IMR-90 (cell line): ENCODE measurements at regions not wholly inside any gene's neighbourhood (a gene's known extent, or its start where the extent isn't known, plus 50 kb on each side); places are given as distances from the start of the nearest gene placed in this dataset.

Experiments used
- ATAC-seq: fragments of 200-7000 bp; cut with Tn5 transposase; 2 replicates; pipeline ENCODE4 v1.9.1; 2020; ENCODE audit warnings: low read depth, mild to moderate bottlenecking, moderate library complexity
- BruUV-seq: library from RNA; stranded (reverse); fragments of 400-500 nt; replicated peaks from 2 replicates; lab custom pipeline; 2021; lab: Mats Ljungman, UMichigan
- CTCF ChIA-PET: fragments of 300-600 bp; formaldehyde crosslinking; extraction: SDS; loops from one replicate; lab custom pipeline; 2021; ENCODE audit warnings: antibody characterized with exemption; lab: Yijun Ruan, JAX
- POLR2A ChIA-PET: fragments of 300-600 bp; sonication (Branson Sonifier 250); formaldehyde crosslinking; loops from one replicate; lab custom pipeline; 2022; ENCODE audit warnings: antibody characterized with exemption; ENCODE audit not compliant: unreplicated experiment; lab: Charles Lee
- DNase-seq: peaks from one replicate; pipeline ENCODE4 v3.0.0; 2013
- H2AFZ ChIP-seq: replicated peaks from 2 replicates; pipeline ENCODE3; 2013; ENCODE audit warnings: low read length, mild to moderate bottlenecking; ENCODE audit not compliant: poor library complexity
- H2AK5ac ChIP-seq: 2 replicates; pipeline ENCODE4 v1.6.1; 2013; ENCODE audit warnings: low read depth, low read length, inconsistent platforms
- H2AK9ac ChIP-seq: replicated peaks from 2 replicates; pipeline ENCODE3; 2013; ENCODE audit warnings: mild to moderate bottlenecking, low read depth, low read length, moderate library complexity; ENCODE audit not compliant: poor library complexity
- H2BK120ac ChIP-seq: 2 replicates; pipeline ENCODE4 v1.6.1; 2013; ENCODE audit warnings: low read depth, low read length, inconsistent platforms
- H2BK15ac ChIP-seq: 3 replicates; pipeline ENCODE4 v1.6.1; 2013; ENCODE audit warnings: low read depth, low read length, inconsistent platforms
- H2BK20ac ChIP-seq: 2 replicates; pipeline ENCODE4 v1.6.1; 2013; ENCODE audit warnings: low read depth, mild to moderate bottlenecking, inconsistent platforms, low read length, moderate library complexity
- H2BK5ac ChIP-seq: 2 replicates; pipeline ENCODE4 v1.6.1; 2013; ENCODE audit warnings: mild to moderate bottlenecking, low read depth, low read length, inconsistent platforms; ENCODE audit not compliant: poor library complexity, severe bottlenecking
- H3K14ac ChIP-seq: replicated peaks from 2 replicates; pipeline ENCODE4 v1.6.1; 2013; ENCODE audit warnings: low read depth, low read length, inconsistent platforms
- H3K18ac ChIP-seq: 2 replicates; pipeline ENCODE4 v1.6.1; 2013; ENCODE audit warnings: low read depth, low read length, control low read depth
- H3K23ac ChIP-seq: 2 replicates; pipeline ENCODE4 v1.6.1; 2013; ENCODE audit warnings: low read depth, low read length, inconsistent platforms
- H3K27ac ChIP-seq: 2 replicates; pipeline ENCODE4 v1.5.1; 2013; ENCODE audit warnings: mild to moderate bottlenecking, control low read depth, low read length; ENCODE audit not compliant: insufficient read depth
- H3K27me3 ChIP-seq: 2 replicates; pipeline ENCODE4 v1.6.1; 2013; ENCODE audit warnings: low read length; ENCODE audit not compliant: control insufficient read depth, insufficient read depth
- H3K36me3 ChIP-seq: 2 replicates; pipeline ENCODE4 v1.6.1; 2013; ENCODE audit warnings: low read length, mixed read lengths; ENCODE audit not compliant: control insufficient read depth, insufficient read depth
- H3K4ac ChIP-seq: 2 replicates; pipeline ENCODE4 v1.6.1; 2013; ENCODE audit warnings: low read depth, low read length, inconsistent platforms
- H3K4me1 ChIP-seq: 2 replicates; pipeline ENCODE4 v1.6.1; 2013; ENCODE audit warnings: low read length, mixed read lengths; ENCODE audit not compliant: control insufficient read depth, insufficient read depth
- H3K4me2 ChIP-seq: 2 replicates; pipeline ENCODE4 v1.6.1; 2013; ENCODE audit warnings: low read depth, mild to moderate bottlenecking, control low read depth, low read length, moderate library complexity
- H3K4me3 ChIP-seq: 2 replicates; pipeline ENCODE4 v1.5.1; 2013; ENCODE audit warnings: low read depth, mild to moderate bottlenecking, control low read depth, low read length, moderate library complexity; ENCODE audit not compliant: insufficient read depth
- H3K56ac ChIP-seq: 2 replicates; pipeline ENCODE4 v1.6.1; 2013; ENCODE audit warnings: low read length, inconsistent platforms; ENCODE audit not compliant: insufficient read depth; ENCODE audit errors: extremely low read depth
- H3K79me1 ChIP-seq, 2 experiments: 2 replicates each; pipeline ENCODE4 v1.6.1; 2013; ENCODE audit warnings: low read length in 2 of 2, inconsistent platforms in 1 of 2, low read depth in 1 of 2
- H3K9ac ChIP-seq: 2 replicates; pipeline ENCODE4 v1.6.1; 2013; ENCODE audit warnings: low read depth, low read length, control low read depth
- H3K9me1 ChIP-seq: 2 replicates; pipeline ENCODE4 v1.6.1; 2013; ENCODE audit warnings: low read length, inconsistent platforms; ENCODE audit not compliant: insufficient read depth
- H3K9me3 ChIP-seq: 2 replicates; pipeline ENCODE4 v1.6.1; 2013; ENCODE audit warnings: low read length; ENCODE audit not compliant: control insufficient read depth, insufficient read depth
- H4K20me1 ChIP-seq: 2 replicates; pipeline ENCODE4 v1.6.1; 2013; ENCODE audit warnings: low read length, inconsistent platforms; ENCODE audit not compliant: insufficient read depth
- H4K5ac ChIP-seq: 2 replicates; pipeline ENCODE4 v1.6.1; 2013; ENCODE audit warnings: mild to moderate bottlenecking, low read depth, low read length, control low read depth
- H4K8ac ChIP-seq, 2 experiments: 2 replicates each; pipeline ENCODE4 v1.6.1; 2013; ENCODE audit warnings: low read depth in 2 of 2, low read length in 2 of 2, control low read depth in 1 of 2, inconsistent platforms in 1 of 2
- H4K91ac ChIP-seq: 2 replicates; pipeline ENCODE4 v1.6.1; 2013; ENCODE audit warnings: low read depth, low read length, inconsistent platforms; ENCODE audit not compliant: insufficient read depth
- BHLHE40 ChIP-seq: fragments of 150-350 bp; IDR thresholded peaks from 2 replicates; pipeline ENCODE4 v1.6.1; 2016; ENCODE audit warnings: mild to moderate bottlenecking, low read depth, low read length
- CEBPB ChIP-seq: IDR thresholded peaks from 2 replicates; pipeline ENCODE4 v1.6.1; 2012; ENCODE audit warnings: low read depth, low read length, improper control_type of control experiment
- CHD1 ChIP-seq: IDR thresholded peaks from 2 replicates; pipeline ENCODE4 v1.6.1; 2012; ENCODE audit warnings: low read depth, low read length, improper control_type of control experiment
- CTCF ChIP-seq: conservative IDR thresholded peaks from 2 replicates; pipeline ENCODE4 v1.5.1; 2012; ENCODE audit warnings: mild to moderate bottlenecking, low read depth, low read length, improper control_type of control experiment
- ELK1 ChIP-seq: fragments of 150-350 bp; IDR thresholded peaks from 2 replicates; pipeline ENCODE4 v1.6.1; 2016; ENCODE audit warnings: low read depth, mild to moderate bottlenecking, low read length, moderate library complexity, borderline replicate concordance
- FOS ChIP-seq: fragments of 150-350 bp; IDR thresholded peaks from 2 replicates; pipeline ENCODE4 v1.6.1; 2016; ENCODE audit warnings: low read depth, low read length
- MAFK ChIP-seq: IDR thresholded peaks from 2 replicates; pipeline ENCODE4 v1.6.1; 2012; ENCODE audit warnings: low read depth, low read length, improper control_type of control experiment
- MAZ ChIP-seq: IDR thresholded peaks from 2 replicates; pipeline ENCODE4 v1.6.1; 2012; ENCODE audit warnings: low read depth, mild to moderate bottlenecking, low read length, improper control_type of control experiment, moderate library complexity, borderline replicate concordance
- MXI1 ChIP-seq: IDR thresholded peaks from 2 replicates; pipeline ENCODE4 v1.6.1; 2012; ENCODE audit warnings: low read depth, mild to moderate bottlenecking, low read length, moderate library complexity, borderline replicate concordance
- NFE2L2 ChIP-seq: fragments of 150-350 bp; IDR thresholded peaks from 2 replicates; pipeline ENCODE4 v1.6.1; 2016; ENCODE audit warnings: low read depth, mild to moderate bottlenecking, low read length
- POLR2A ChIP-seq: IDR thresholded peaks from 2 replicates; pipeline ENCODE4 v1.6.1; 2012; ENCODE audit warnings: mild to moderate bottlenecking, low read depth, low read length
- RAD21 ChIP-seq: IDR thresholded peaks from 2 replicates; pipeline ENCODE4 v1.6.1; 2012; ENCODE audit warnings: low read length, improper control_type of control experiment
- RCOR1 ChIP-seq: IDR thresholded peaks from 2 replicates; pipeline ENCODE4 v1.6.1; 2012; ENCODE audit warnings: mild to moderate bottlenecking, low read length, improper control_type of control experiment; ENCODE audit not compliant: insufficient replicate concordance
- RFX5 ChIP-seq: IDR thresholded peaks from 2 replicates; pipeline ENCODE4 v1.8.0; 2012; ENCODE audit warnings: low read depth, mild to moderate bottlenecking, low read length, moderate library complexity
- USF2 ChIP-seq: fragments of 150-350 bp; IDR thresholded peaks from 2 replicates; pipeline ENCODE4 v1.6.1; 2017; ENCODE audit warnings: mild to moderate bottlenecking, antibody characterized with exemption, low read length, low read depth
- dilution Hi-C: fragments of 300-500 bp; cut with HindIII; formaldehyde crosslinking; loops from one replicate; pipeline ENCODE4 v1.14.3; 2018; ENCODE audit warnings: low sequenced_read_pairs; ENCODE audit not compliant: unreplicated experiment
- in situ Hi-C: fragments of 300-500 bp; cut with MboI; formaldehyde crosslinking; loops from 3 replicates; pipeline ENCODE4 v1.14.3; 2019; ENCODE audit warnings: low sequenced_read_pairs, inconsistent platforms, mixed read lengths
- intact Hi-C: fragments of 100-400 bp; cut with micrococcal nuclease; formaldehyde crosslinking; loops from 2 replicates; pipeline ENCODE4 v1.10.0; 2022

GRCh38 chr6:48472091-48472490 lies 361.1 kb upstream of the PTCHD4 start:
- Histone ChIP-seq H2BK20ac (no peak overlapping the region), H4K91ac (no peak overlapping the region), H3K18ac (no peak overlapping the region), H3K27me3 (no peaks in the 10 kb centered on the region), H3K9ac (no peak overlapping the region), H3K79me1 (no peaks in the 10 kb centered on the region), H3K14ac (no peak overlapping the region), H3K9me3 (no peaks in the 10 kb centered on the region), H4K5ac (no peak overlapping the region), H3K9me1 (no peaks in the 10 kb centered on the region), H3K23ac (no peak overlapping the region), H3K56ac (no peak overlapping the region), H2BK15ac (no peak overlapping the region), H3K4me1 (no peaks in the 10 kb centered on the region), H2AK5ac (no peak overlapping the region), H3K4ac (no peak overlapping the region), H2AK9ac (no peak overlapping the region), H2BK120ac (no peak overlapping the region), H2BK5ac (no peak overlapping the region), H3K36me3 (no peaks in the 10 kb centered on the region), H3K27ac (no peak overlapping the region), H4K20me1 (no peaks in the 10 kb centered on the region), H2AFZ (no peak overlapping the region), H4K8ac (no peak overlapping the region), H3K4me2 (no peak overlapping the region), H3K4me3 (no peak overlapping the region)
- intact Hi-C loops (no loop called here), dilution Hi-C loops (no loop called here), in situ Hi-C loops (loop anchor here (25.0 kb wide), 1 partner anchor 685 kb away; the partner anchor contains the start of gene OPN5)
- ATAC-seq = no peak
- DNase-seq = no peak
- ChIA-PET CTCF (no interaction called here), POLR2A (no interaction called here)
- TF ChIP-seq USF2 (no peak), ELK1 (no peak), NFE2L2 (no peak), FOS (no peak), RFX5 (no peak), CHD1 (no peak), BHLHE40 (no peak), RCOR1 (no peak), RAD21 (no peak), MAZ (no peak), MAFK (no peak), POLR2A (no peak), MXI1 (no peak), CEBPB (no peak), CTCF (no peak)
- BruUV-seq = no TSS peak
